COLO668 (cell line): ENCODE measurements at regions not wholly inside any gene's neighbourhood (a gene's known extent, or its start where the extent isn't known, plus 50 kb on each side); places are given as distances from the start of the nearest gene placed in this dataset.

Experiments used
- DNase-seq: peaks from one replicate; lab custom pipeline; 2025; ENCODE audit not compliant: unreplicated experiment; lab: John Stamatoyannopoulos, UW

DNA sequence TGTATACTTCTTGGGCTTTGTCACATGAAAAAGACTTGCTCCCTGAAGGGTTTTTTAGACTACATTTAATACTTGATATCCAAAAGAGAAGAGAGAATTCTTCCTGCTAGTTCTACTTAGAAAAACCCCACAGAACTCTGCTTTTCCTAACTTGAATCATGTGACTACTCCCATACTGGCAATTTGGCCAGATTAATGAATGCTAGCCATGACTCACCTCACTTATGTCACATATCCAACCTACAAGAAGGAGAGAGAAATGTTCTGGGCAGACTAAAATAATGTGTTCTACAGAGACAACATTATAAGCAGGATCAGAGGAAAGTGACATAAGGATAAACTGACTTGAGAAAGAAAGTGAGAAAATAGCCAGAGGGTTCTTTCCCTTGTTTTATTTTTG is 249.3 kb upstream of the GULP1 start:
- DNase-seq = no peak

GRCh38 chr2:188045016-188045415 is 246.7 kb upstream of the GULP1 start:
- DNase-seq = no peak

DNA sequence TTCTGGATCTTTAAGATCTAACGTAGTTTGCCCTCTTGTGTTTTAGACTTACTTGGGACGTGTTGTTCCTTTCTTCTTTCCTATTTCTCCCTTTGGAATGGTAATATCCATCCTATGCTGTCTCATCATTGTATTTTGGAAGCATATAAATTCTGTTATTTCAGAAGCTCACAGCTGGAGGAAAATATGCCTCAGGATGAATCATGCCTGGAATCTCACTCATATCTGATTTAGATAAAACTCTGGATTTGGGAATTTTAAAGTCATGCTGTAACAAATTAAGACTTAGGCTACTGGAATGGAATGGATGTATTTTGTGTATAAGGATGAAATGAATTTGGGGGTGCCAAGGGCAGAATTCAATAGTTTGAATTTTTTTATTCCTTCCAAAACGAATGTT is 245.2 kb upstream of the GULP1 start:
- no peak for DNase-seq

GRCh38 chr2:188047735-188048134 is 243.9 kb upstream of the GULP1 start:
- DNase-seq = no peak

DNA sequence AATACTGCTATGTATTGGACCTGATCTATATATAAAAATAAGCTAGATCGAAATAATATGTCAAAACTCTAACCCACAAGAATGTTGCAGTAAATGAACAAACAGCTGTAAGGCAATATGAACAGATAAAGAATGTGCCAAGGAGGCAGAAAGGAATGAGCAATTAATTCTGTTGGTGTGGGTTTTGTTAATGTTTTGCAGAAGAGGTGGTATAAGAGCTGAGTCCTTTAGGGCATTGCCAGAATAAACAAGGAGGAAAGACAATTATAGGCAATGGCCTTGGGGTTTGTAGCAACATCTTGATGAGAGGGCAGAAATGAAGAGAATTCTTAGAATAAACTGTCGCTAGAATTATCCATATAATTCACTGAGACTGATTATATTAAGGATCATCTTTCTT is 240.9 kb upstream of the GULP1 start:
- no peak for DNase-seq

GRCh38 chr2:188051706-188052105 is 240.0 kb upstream of the GULP1 start:
- DNase-seq = no peak

- no peak for DNase-seq
These were observed 226.3 kb upstream of the GULP1 start for GRCh38 chr2:188065386-188065785.

GRCh38 chr2:188068093-188068492 is 223.6 kb upstream of the GULP1 start:
- DNase-seq = no peak

GRCh38 chr2:188076149-188077056 is 215.3 kb upstream of the GULP1 start:
- DNase-seq = no peak

DNA sequence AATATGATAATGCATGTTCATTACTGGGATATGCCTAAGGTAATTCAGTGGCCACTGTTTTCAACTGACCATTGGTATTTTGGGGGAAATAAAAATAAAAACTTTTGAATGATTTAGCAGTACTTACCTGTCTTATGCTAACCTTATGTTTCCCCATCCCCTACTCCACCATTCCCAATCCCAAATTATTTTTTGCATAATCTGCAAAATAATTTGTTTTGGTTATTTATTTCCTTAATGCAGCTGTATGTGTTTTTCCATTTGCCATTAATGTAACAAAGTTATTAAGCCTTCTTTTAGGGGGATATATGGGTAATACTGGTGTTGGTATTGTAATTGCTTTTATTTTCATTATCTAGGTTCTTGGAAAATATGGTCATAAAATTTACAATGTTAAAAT is 213.9 kb upstream of the GULP1 start:
- DNase-seq = no peak

DNA sequence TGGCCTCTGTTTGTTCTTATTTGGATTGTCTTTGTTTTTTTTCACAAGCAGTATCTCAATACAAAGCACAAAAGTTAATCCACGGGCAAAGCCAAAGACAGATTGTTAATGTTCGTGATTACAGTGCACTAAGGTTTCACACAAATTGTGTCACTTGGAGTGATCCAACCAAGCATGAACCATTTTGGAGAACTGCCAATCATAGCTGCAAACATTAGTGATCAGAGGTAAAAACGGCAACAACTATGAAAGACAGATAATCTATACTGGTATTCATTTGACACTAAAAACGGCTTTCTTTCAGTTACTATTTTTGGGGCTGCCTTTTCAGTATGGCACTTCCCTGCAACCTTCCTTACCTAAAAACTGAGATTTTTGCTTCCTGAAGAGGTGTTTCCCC is 213.1 kb upstream of the GULP1 start:
- DNase-seq = no peak

- DNase-seq = no peak
These were observed 212.5 kb upstream of the GULP1 start for GRCh38 chr2:188079196-188079595.

DNA sequence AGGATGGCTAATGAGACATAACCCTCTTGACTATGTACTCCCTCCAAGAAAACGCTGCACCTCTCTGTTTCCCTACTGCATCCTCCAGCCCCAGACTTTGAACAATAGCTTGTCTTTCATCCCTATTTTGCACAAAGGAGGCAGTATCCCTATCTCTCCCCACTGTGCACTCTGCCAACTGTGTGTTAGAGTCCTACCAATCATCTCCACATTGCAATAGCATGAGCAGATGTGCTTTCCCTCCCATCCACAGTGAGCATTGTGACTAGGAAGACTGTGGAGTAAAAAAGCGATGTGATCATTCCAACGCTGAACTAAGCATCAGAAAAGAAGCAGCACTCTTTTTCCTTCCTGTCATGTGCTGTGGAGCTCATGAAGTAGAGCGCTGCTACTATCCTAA is 206.3 kb upstream of the GULP1 start:
- DNase-seq = no peak

DNA sequence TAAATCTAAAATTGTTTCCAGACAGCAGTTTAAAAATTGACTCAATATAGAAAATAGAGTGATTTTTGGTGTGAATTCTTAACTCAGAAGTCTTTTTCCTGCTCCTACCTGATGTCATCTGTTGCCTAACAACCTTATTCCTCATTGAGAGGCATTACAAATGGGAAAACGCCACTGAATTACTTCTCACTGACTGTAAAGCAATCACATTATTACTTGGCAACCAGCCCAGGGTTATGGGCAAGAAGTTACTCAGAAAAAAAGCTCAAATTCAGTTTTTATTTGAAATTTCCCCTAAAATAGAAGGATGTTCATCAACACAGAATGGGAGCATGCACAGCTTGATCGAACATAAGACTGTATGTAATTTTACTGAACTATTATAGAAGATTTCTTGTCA is 201.8 kb upstream of the GULP1 start:
- DNase-seq = no peak

GRCh38 chr2:188091220-188091619 is 200.5 kb upstream of the GULP1 start:
- DNase-seq = no peak

GRCh38 chr2:188092734-188093133 is 198.9 kb upstream of the GULP1 start:
- no peak for DNase-seq

DNA sequence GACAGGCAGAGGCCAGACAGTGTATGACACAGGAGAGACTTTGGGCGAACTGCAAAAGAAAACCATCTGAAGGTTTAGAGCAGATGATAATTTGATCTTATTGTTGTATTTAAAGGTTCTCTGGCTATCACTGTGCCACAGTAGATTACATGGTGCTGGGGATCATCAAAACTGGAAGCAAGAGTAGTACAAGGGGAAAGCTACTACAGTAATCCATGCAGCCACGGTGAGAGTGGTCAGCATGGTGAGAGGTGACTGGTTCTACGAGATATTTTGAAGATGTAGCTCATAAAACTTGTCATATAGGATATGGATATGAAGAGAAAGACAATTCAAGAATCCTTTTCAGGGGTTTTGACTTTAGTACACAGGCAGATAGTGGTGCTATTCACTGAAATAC is 194.8 kb upstream of the GULP1 start:
- DNase-seq = no peak

DNA sequence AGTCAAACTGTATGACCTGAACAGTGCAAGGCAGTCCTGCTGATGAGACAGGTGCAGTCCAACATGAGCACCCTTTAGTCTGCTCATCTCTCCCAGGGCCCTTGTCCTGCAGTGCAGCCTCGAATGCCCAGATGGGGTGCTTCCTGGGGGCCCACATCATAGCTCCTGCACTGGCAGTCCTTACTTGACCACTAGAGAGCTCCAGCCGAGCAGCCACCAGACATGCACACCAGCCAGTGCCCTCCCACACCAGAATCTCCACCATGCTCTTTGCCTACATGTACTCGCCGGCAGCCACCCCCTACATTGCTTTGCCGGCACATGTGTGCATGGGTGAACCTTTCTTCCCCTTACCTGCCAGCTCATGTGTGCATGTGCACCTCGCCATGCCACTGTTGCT is 188.8 kb upstream of the GULP1 start:
- DNase-seq = no peak

GRCh38 chr2:188114014-188114413 is 177.7 kb upstream of the GULP1 start:
- no peak for DNase-seq

GRCh38 chr2:188117706-188118105 is 174.0 kb upstream of the GULP1 start:
- DNase-seq = no peak

DNA sequence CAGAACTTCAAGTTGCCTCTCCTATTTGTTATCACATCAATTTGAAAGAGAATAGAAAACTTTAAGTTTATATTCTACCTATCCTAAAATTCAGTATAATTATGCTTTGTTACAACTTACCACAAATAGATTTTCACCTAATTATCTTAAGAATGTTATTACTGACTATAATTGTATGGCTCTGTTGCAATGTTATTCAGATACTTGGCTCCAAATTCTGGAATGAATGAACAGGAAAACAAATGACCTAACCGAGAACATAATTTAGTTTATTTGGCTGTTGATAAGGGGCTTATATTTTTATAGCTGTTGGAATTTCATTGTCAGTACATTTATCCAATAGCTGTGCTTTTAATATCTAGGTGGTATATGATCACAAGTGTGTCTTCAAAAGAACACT is 173.2 kb upstream of the GULP1 start:
- DNase-seq = no peak

- DNase-seq = no peak
These were observed 172.4 kb upstream of the GULP1 start for GRCh38 chr2:188119112-188119838.
